GM12873 (cell line): ENCODE measurements at regions not wholly inside any gene's neighbourhood (a gene's known extent, or its start where the extent isn't known, plus 50 kb on each side); places are given as distances from the start of the nearest gene placed in this dataset.

Experiments used
- TF ChIP-seq, protein P1 (sequence below): IDR thresholded peaks from 2 replicates; pipeline ENCODE4 v1.5.1; 2012; ENCODE audit warnings: low read depth, mild to moderate bottlenecking, moderate library complexity, low read length, control low read depth; ENCODE audit not compliant: insufficient read depth; ENCODE audit errors: missing control alignments

DNA sequence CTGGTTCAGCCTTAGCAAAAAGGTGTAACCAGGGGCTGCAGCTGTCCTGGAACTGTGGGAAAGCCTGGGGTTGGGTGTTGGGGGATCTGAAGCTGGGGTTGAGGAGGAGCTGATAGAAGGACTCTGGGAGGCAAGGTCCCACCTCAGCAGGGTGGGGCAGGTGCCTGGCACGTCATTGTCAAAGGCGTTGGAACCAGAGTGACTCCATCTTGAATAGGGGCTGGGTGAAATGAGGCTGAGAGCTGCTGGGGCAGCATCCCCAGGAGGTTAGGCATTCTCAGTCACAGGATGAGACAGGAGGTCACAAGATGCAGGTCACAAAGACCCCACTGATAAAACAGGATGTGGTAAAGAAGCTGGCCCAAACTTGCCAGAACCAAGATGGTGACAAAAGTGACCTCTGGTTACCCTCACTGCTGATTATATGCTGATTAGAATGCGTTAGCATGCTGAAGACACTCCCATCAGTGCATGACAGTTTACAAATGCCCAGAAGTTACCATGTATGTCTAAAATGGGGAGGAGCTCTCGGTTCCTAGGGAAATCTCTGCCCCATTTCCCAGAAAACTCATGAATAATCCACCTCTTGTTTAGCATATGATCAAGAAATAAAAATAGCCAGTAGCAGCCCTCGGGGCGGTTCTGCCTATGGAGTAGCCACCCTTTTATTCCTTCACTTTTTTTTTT, 85.4 kb downstream of the IER5 start:
- TF ChIP-seq, protein P1, sequence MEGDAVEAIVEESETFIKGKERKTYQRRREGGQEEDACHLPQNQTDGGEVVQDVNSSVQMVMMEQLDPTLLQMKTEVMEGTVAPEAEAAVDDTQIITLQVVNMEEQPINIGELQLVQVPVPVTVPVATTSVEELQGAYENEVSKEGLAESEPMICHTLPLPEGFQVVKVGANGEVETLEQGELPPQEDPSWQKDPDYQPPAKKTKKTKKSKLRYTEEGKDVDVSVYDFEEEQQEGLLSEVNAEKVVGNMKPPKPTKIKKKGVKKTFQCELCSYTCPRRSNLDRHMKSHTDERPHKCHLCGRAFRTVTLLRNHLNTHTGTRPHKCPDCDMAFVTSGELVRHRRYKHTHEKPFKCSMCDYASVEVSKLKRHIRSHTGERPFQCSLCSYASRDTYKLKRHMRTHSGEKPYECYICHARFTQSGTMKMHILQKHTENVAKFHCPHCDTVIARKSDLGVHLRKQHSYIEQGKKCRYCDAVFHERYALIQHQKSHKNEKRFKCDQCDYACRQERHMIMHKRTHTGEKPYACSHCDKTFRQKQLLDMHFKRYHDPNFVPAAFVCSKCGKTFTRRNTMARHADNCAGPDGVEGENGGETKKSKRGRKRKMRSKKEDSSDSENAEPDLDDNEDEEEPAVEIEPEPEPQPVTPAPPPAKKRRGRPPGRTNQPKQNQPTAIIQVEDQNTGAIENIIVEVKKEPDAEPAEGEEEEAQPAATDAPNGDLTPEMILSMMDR, result no peak

DNA sequence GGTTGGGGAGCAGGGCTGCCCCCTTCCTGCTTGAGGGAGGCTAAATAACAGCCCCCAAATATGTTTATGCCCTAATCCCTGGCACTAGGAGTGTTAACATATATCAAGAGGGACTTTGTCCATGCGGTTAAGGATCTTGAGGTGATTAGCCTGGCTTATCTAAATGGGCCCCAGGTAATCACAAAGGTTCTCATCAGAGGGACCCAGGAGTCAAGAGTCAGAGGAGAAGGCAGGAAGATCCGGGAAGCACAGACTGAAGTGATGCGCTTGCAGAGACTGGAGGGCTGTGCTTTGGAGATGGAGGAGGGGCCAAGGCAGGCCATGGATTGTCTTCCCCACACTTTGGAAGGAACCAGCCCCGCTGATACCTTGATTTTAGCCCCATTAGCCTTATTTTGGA, 86.4 kb downstream of the IER5 start:
- TF ChIP-seq, protein P1, result no peak

DNA sequence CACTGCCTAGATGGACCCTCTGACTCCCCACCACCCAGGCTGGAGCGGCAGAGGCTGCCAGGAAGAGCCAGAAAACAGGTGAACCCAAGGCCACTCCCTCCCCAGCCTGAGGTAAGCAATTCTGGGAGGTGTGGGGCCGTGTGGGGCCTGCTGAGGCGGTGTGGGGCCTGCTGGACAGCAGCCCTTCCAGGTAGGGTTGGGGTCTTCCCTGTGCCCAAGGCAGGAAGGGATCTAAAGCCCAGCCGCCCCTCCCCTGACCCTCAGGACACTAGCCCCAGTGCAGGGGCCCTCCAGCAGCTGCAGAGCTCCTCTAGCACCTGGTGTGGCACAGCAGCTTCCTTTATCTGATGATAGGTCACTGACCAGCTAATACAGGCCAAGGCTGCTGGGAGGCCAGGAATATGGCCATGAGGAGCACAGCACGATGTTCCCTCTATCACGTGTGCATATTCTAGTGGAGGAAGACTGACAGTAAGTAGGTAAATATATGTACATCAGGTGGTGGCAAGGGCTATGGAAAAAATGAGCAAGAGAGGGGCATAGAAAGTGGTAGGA, 86.9 kb downstream of the IER5 start:
- TF ChIP-seq, protein P1, result no peak

DNA sequence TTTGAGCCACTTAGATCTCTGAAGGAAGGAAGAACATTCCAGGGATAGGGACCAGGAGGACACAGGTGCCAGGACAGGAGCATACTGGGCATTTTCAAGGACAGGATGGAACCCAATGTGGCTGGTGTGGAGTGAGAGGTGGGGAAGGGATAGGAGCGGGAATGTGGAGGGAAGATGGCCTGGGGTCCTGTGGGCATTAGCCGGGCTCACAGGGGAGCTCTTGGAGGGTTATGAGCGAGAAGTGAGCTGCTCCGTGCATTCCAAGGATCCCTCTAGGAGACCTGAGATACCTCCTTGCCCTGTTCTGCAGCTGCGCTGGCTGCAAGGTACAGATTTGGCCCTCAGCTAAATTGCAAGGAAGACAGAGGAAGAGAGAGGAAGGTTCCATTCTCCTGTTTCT, 87.5 kb downstream of the IER5 start:
- TF ChIP-seq, protein P1, result no peak

DNA sequence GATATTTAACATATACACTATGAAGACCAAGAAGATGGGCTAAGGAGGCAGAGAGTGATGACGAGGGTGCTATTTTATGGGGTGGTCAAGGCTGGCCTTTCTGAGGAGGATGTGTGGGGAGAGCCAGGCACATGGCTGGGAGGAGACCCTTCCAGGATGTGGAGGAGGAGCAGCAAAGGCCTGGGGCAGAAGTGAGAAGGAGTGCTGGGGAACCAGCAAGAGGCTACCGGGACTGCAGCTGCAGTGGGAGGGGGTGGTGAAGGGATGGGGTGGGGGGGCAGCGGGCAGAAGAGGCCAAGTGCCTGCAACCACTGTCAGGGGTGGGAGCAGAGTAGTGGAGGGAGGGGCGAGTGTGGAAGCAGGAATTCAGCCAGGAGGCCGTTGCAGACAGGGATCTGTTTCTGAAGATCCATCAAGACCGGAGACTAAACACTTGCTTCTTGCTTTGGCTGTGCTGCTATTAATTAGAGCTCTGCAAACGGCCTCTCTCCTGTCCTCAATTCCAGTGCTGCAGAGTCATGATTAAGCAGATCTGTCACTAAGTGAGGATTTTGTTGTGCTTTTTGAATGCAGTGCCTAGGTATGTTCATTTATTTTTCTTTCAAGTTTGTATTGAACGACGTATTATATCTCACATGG, 89.9 kb downstream of the IER5 start:
- TF ChIP-seq, protein P1, result no peak

DNA sequence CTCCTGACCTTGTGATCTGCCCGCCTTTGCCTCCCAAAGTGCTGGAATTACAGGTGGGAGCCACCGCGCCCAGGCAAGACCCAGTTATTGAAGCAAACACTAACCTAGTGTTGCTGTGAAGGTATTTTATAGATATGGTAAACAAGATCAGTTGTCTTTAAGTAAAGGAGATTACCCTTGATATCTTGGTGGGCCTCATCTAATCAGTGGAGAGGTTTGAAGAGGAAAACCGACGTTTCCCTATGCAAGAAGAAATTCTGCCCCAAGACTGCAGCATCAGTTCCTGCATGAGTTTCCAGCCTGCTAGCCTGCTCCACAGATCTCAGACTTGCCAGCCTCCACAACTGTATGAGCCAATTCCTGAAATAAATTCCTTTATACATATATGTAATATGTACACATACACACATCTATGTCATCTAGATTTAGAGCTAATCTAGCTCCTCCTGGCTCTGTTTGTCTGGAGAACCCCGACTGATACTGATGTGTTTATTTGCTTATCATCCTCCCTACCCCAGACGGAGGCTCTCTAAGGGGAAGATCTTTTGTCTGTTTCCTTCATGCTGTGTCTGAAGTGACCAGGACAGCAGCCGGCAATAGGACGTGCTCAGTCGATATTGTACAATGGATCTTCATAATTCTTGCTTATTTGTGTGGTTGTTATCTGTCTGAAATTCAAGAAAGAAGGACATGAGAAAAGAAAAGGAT, 90.9 kb downstream of the IER5 start:
- TF ChIP-seq, protein P1, result no peak

DNA sequence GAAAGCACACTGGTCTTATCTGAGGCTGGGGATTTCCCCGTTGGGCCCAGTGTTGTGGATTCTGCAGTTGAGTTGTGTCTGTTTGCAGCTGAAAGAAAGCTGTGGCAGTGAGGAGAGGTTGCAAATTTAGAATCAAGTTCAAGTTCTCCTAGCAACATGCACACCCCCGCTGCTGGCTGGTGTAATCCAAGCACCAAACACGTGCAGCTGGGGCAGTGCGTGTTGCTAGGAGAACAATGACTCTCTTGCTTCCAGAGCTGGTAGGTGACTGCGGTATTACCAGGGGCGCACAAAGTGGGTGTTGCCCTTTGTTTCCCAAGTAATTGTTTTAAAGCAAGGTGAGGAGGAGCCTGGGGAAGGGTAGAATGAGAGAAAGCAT, 91.5 kb downstream of the IER5 start:
- TF ChIP-seq, protein P1, result no peak
